Endothelial cell of umbilical vein (primary cell): ENCODE measurements at regions not wholly inside any gene's neighbourhood (a gene's known extent, or its start where the extent isn't known, plus 50 kb on each side); places are given as distances from the start of the nearest gene placed in this dataset.

Experiments used
- BruUV-seq: library from RNA; stranded (reverse); fragments of 400-500 nt; replicated peaks from 2 replicates; lab custom pipeline; 2021; lab: Mats Ljungman, UMichigan
- CTCF ChIA-PET: fragments of 300-600, 350-600 bp; sonication (Branson Sonifier 250); formaldehyde crosslinking; loops from one replicate; lab custom pipeline; 2021; ENCODE audit warnings: antibody characterized with exemption, inconsistent platforms; lab: Charles Lee
- POLR2A ChIA-PET: fragments of 300-600, 350-600 bp; sonication (Branson Sonifier 250); formaldehyde crosslinking; loops from one replicate; lab custom pipeline; 2021; ENCODE audit warnings: antibody characterized with exemption, inconsistent platforms; lab: Charles Lee
- DNase-seq: peaks from one replicate; pipeline ENCODE4 v3.0.0-alpha.2; 2011; ENCODE audit warnings: low read depth, low spot score
- FAIRE-seq: peaks from 2 replicates; lab custom pipeline; 2011; peaks lifted over from hg19 to GRCh38; lab: Jason Lieb, UNC
- H2AFZ ChIP-seq: 2 replicates; pipeline ENCODE4 v1.6.0; 2012; ENCODE audit warnings: low read depth, low read length, control low read depth, inconsistent platforms
- H3K27ac ChIP-seq: 2 replicates; pipeline ENCODE4 v1.5.1; 2011; ENCODE audit warnings: low read depth, mild to moderate bottlenecking, control low read depth, low read length, moderate library complexity; ENCODE audit not compliant: insufficient read depth
- H3K27me3 ChIP-seq, 2 experiments: 2 replicates each; pipeline versions ENCODE4 v1.6.0 to v1.6.1; 2011; ENCODE audit warnings: low read length in 2 of 2, mixed read lengths in 1 of 2; ENCODE audit not compliant: control insufficient read depth in 2 of 2, insufficient read depth in 2 of 2
- H3K36me3 ChIP-seq, 2 experiments: 2 replicates in 1 of 2; 3 replicates in 1 of 2; pipeline ENCODE4 v1.5.1; 2011; ENCODE audit warnings: low read length in 2 of 2, mild to moderate bottlenecking in 1 of 2, moderate library complexity in 1 of 2; ENCODE audit not compliant: control insufficient read depth in 2 of 2, insufficient read depth in 2 of 2; ENCODE audit errors: extremely low read depth in 1 of 2
- H3K4me1 ChIP-seq: 3 replicates; pipeline ENCODE4 v1.5.1; 2011; ENCODE audit warnings: mild to moderate bottlenecking, low read length; ENCODE audit not compliant: control insufficient read depth, insufficient read depth; ENCODE audit errors: extremely low read depth
- H3K4me2 ChIP-seq: 2 replicates; pipeline ENCODE4 v1.6.1; 2011; ENCODE audit warnings: low read length, control low read depth, mixed read lengths; ENCODE audit not compliant: insufficient read depth
- H3K4me3 ChIP-seq, 3 experiments: fragments of 200-600 bp in 1 of 3; sonication (generic), shearing (Covaris generic) in 1 of 3; replicated peaks in 1 of 3; 2 replicates each; pipeline ENCODE4 v1.5.1; 2011 to 2016; ENCODE audit warnings: control low read depth in 3 of 3, low read length in 3 of 3, mild to moderate bottlenecking in 2 of 3, inconsistent platforms in 1 of 3, low read depth in 1 of 3, moderate library complexity in 1 of 3; ENCODE audit not compliant: insufficient read depth in 1 of 3
- H3K79me2 ChIP-seq: 2 replicates; pipeline ENCODE4 v1.6.0; 2012; ENCODE audit warnings: low read length, inconsistent platforms; ENCODE audit not compliant: control insufficient read depth, insufficient read depth
- H3K9ac ChIP-seq: replicated peaks from 2 replicates; pipeline ENCODE3; 2011; ENCODE audit warnings: low read length, control low read depth; ENCODE audit not compliant: insufficient read depth; ENCODE audit errors: extremely low read depth
- H3K9me1 ChIP-seq: replicated peaks from 3 replicates; pipeline ENCODE4 v1.6.0; 2011; ENCODE audit warnings: mild to moderate bottlenecking, low read length; ENCODE audit not compliant: control insufficient read depth, insufficient read depth; ENCODE audit errors: extremely low read depth
- H3K9me3 ChIP-seq: replicated peaks from 2 replicates; pipeline ENCODE4 v1.5.1; 2012; ENCODE audit warnings: low read length, inconsistent platforms; ENCODE audit not compliant: control insufficient read depth, insufficient read depth
- H4K20me1 ChIP-seq: replicated peaks from 2 replicates; pipeline ENCODE3; 2011; ENCODE audit warnings: mild to moderate bottlenecking, low read length; ENCODE audit not compliant: control insufficient read depth, insufficient read depth; ENCODE audit errors: extremely low read depth
- CTCF ChIP-seq, 2 donors: IDR thresholded peaks; 1 replicate in 1 of 2; 2 replicates in 1 of 2; pipeline ENCODE4 v1.5.1; 2011; ENCODE audit warnings: low read length in 2 of 2, mild to moderate bottlenecking in 2 of 2, moderate library complexity in 2 of 2, control low read depth in 1 of 2, inconsistent platforms in 1 of 2, low read depth in 1 of 2; ENCODE audit not compliant: insufficient read depth in 1 of 2; ENCODE audit errors: extremely low read depth in 1 of 2
- EZH2 ChIP-seq: IDR thresholded peaks from 2 replicates; pipeline ENCODE4 v1.6.1; 2012; ENCODE audit warnings: borderline replicate concordance, low read depth, mild to moderate bottlenecking, moderate library complexity, low read length, inconsistent platforms; ENCODE audit not compliant: severe bottlenecking
- FOS ChIP-seq: IDR thresholded peaks from 2 replicates; pipeline ENCODE4 v1.6.1; 2011; ENCODE audit warnings: mild to moderate bottlenecking, low read length, moderate library complexity, borderline replicate concordance; ENCODE audit not compliant: insufficient read depth
- GATA2 ChIP-seq: IDR thresholded peaks from 2 replicates; pipeline ENCODE4 v1.7.0; 2011; ENCODE audit warnings: low read depth, mild to moderate bottlenecking, moderate library complexity, mixed read lengths, low read length; ENCODE audit not compliant: insufficient read length, insufficient read depth
- JUN ChIP-seq: IDR thresholded peaks from 2 replicates; pipeline ENCODE4 v1.6.1; 2011; ENCODE audit warnings: borderline replicate concordance, low read depth; ENCODE audit not compliant: insufficient read length, insufficient read depth
- MAX ChIP-seq: IDR thresholded peaks from 2 replicates; pipeline ENCODE4 v1.6.1; 2011; ENCODE audit not compliant: insufficient read depth, insufficient read length
- MYC ChIP-seq: IDR thresholded peaks from one replicate; pipeline ENCODE4 v1.6.1; 2011; ENCODE audit warnings: mild to moderate bottlenecking, low read depth, low read length
- POLR2A ChIP-seq: IDR thresholded peaks from 2 replicates; pipeline ENCODE4 v1.6.1; 2012; ENCODE audit warnings: low read depth, mild to moderate bottlenecking, control low read depth, low read length
- POLR2AphosphoS5 ChIP-seq: IDR thresholded peaks from 2 replicates; pipeline ENCODE4 v1.6.1; 2012; ENCODE audit warnings: low read depth, mild to moderate bottlenecking, control low read depth, low read length, moderate library complexity; ENCODE audit not compliant: insufficient read depth
- dilution Hi-C: fragments of 300-500 bp; cut with MboI; formaldehyde crosslinking; loops from one replicate; pipeline ENCODE4 v1.15.0; 2019; ENCODE audit warnings: low sequenced_read_pairs; ENCODE audit not compliant: extremely low pct_ligation_motif_present
- intact Hi-C: fragments of 100-400 bp; cut with micrococcal nuclease; formaldehyde crosslinking; loops from one replicate; pipeline ENCODE4 v1.10.0; 2022

GRCh38 chr20:52416953-52417352, 225.4 kb upstream of the ZFP64 start:
- Histone ChIP-seq H3K27me3 (no peaks in the 10 kb centered on the region), H3K9ac (no peak overlapping the region), H4K20me1 (no peaks in the 10 kb centered on the region), H3K36me3 (no peaks in the 10 kb centered on the region), H2AFZ (no peak overlapping the region), H3K4me2 (no peak overlapping the region), H3K9me1 (no peaks in the 10 kb centered on the region), H3K4me1 (no peaks in the 10 kb centered on the region), H3K27ac (no peak overlapping the region), H3K9me3 (peaks cover 2% of the 10 kb centered on the region), H3K79me2 (no peaks in the 10 kb centered on the region), H3K4me3 (no peak overlapping the region)
- DNase-seq (no peak), FAIRE-seq (no peak)
- dilution Hi-C loops, result no loop called here
- BruUV-seq, result no TSS peak
- TF ChIP-seq MYC (no peak), POLR2A (no peak), EZH2 (no peak), GATA2 (no peak), CTCF (IDR thresholded peaks at IDR 0.05; ENCODE audit: extremely low read depth in 1 of 2, insufficient read depth in 1 of 2, low read depth in 1 of 2, low read length in 2 of 2) (no peak), POLR2AphosphoS5 (no peak), MAX (no peak), JUN (no peak), FOS (no peak)
- ChIA-PET POLR2A (no interaction called here), CTCF (no interaction called here)
- intact Hi-C loops, result no loop called here
